HCT116 (cell line): ENCODE measurements at regions not wholly inside any gene's neighbourhood (a gene's known extent, or its start where the extent isn't known, plus 50 kb on each side); places are given as distances from the start of the nearest gene placed in this dataset.
"Not testable (repeated sequence)": the region's sequence is repeated elsewhere in the genome, so short reads cannot be mapped to it uniquely, and the experiment has no call there.

Source experiments
- CEBPB ChIP-seq: IDR thresholded peaks from 2 replicates; pipeline ENCODE4 v1.6.1; 2012; ENCODE audit warnings: low read depth
- EZH2 ChIP-seq: fragments of 200-600 bp; sonication (generic); IDR thresholded peaks from 2 replicates; pipeline ENCODE4 v1.6.1; 2017; ENCODE audit warnings: antibody characterized with exemption, mixed run types
- POLR2A ChIP-seq: IDR thresholded peaks from 2 replicates; pipeline ENCODE4 v1.7.0; 2011; ENCODE audit warnings: borderline replicate concordance; ENCODE audit not compliant: insufficient read depth, insufficient read length; ENCODE audit errors: extremely low read depth
- POLR2AphosphoS5 ChIP-seq: IDR thresholded peaks from 2 replicates; pipeline ENCODE4 v1.6.1; 2011; ENCODE audit warnings: mild to moderate bottlenecking, low read depth, low read length, moderate library complexity
- SP1 ChIP-seq: IDR thresholded peaks from 2 replicates; pipeline ENCODE4 v1.6.1; 2012; ENCODE audit warnings: low read depth
- YY1 ChIP-seq: IDR thresholded peaks from 2 replicates; pipeline ENCODE4 v1.6.1; 2011; ENCODE audit warnings: low read length, low read depth, moderate library complexity, mild to moderate bottlenecking; ENCODE audit not compliant: insufficient replicate concordance; ENCODE audit errors: extremely low read depth
- TF ChIP-seq, protein P1 (sequence below), 3 experiments: fragments of 200-600 bp in 1 of 3; sonication (generic) in 1 of 3; IDR thresholded peaks in 2 of 3; conservative IDR thresholded peaks in 1 of 3; 2 replicates each; pipeline ENCODE4 v1.5.1; 2012 to 2017; ENCODE audit warnings: low read depth in 2 of 3, low read length in 2 of 3, antibody characterized with exemption in 1 of 3, borderline replicate concordance in 1 of 3, control low read depth in 1 of 3, mild to moderate bottlenecking in 1 of 3, mixed read lengths in 1 of 3, mixed run types in 1 of 3, moderate library complexity in 1 of 3; ENCODE audit not compliant: insufficient read depth in 1 of 3
- TF ChIP-seq, protein P2 (sequence below): IDR thresholded peaks from 2 replicates; pipeline ENCODE4 v1.6.1; 2012
- TF ChIP-seq, protein P3 (sequence below): IDR thresholded peaks from 2 replicates; pipeline ENCODE4 v1.6.1; 2012; ENCODE audit warnings: low read depth

DNA sequence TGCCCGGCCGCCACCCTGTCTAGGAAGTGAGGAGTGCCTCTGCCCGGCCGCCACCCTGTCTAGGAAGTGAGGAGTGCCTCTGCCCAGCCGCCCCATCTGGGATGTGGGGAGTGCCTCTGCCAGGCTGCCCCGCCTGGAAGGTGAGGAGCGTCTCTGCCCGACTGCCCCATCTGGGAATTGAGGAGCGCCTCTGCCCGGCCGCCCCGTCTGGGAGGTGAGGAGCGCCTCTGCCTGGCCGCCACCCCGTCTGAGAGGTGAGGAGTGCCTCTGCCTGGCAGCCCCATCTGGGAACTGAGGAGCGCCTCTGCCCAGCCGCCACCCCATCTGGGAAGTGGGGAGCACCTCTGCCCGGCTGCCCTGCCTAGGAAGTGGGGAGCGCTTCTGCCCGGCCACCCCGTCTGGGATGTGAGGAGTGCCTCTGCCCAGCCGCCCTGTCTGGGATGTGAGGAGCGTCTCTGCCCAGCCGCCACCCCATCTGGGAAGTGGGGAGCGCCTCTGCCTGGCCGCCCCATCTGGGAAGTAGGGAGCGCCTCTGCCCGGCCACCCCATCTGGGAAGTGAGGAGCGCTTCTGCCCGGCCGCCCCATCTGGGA lies 91.1 kb upstream of the ZNF519 start:
- TF ChIP-seq, protein P1, sequence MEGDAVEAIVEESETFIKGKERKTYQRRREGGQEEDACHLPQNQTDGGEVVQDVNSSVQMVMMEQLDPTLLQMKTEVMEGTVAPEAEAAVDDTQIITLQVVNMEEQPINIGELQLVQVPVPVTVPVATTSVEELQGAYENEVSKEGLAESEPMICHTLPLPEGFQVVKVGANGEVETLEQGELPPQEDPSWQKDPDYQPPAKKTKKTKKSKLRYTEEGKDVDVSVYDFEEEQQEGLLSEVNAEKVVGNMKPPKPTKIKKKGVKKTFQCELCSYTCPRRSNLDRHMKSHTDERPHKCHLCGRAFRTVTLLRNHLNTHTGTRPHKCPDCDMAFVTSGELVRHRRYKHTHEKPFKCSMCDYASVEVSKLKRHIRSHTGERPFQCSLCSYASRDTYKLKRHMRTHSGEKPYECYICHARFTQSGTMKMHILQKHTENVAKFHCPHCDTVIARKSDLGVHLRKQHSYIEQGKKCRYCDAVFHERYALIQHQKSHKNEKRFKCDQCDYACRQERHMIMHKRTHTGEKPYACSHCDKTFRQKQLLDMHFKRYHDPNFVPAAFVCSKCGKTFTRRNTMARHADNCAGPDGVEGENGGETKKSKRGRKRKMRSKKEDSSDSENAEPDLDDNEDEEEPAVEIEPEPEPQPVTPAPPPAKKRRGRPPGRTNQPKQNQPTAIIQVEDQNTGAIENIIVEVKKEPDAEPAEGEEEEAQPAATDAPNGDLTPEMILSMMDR (IDR thresholded peaks at IDR 0.05 in 2 of 3, conservative IDR thresholded peaks at IDR 0.05 in 1 of 3; ENCODE audit: borderline replicate concordance in 1 of 3, insufficient read depth in 1 of 3, low read depth in 2 of 3, low read length in 2 of 3) = not testable (repeated sequence)
- not testable (repeated sequence) for TF ChIP-seq EZH2, YY1, SP1, POLR2AphosphoS5, POLR2A, CEBPB
- TF ChIP-seq, protein P2, sequence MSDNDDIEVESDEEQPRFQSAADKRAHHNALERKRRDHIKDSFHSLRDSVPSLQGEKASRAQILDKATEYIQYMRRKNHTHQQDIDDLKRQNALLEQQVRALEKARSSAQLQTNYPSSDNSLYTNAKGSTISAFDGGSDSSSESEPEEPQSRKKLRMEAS = not testable (repeated sequence)
- TF ChIP-seq, protein P3, sequence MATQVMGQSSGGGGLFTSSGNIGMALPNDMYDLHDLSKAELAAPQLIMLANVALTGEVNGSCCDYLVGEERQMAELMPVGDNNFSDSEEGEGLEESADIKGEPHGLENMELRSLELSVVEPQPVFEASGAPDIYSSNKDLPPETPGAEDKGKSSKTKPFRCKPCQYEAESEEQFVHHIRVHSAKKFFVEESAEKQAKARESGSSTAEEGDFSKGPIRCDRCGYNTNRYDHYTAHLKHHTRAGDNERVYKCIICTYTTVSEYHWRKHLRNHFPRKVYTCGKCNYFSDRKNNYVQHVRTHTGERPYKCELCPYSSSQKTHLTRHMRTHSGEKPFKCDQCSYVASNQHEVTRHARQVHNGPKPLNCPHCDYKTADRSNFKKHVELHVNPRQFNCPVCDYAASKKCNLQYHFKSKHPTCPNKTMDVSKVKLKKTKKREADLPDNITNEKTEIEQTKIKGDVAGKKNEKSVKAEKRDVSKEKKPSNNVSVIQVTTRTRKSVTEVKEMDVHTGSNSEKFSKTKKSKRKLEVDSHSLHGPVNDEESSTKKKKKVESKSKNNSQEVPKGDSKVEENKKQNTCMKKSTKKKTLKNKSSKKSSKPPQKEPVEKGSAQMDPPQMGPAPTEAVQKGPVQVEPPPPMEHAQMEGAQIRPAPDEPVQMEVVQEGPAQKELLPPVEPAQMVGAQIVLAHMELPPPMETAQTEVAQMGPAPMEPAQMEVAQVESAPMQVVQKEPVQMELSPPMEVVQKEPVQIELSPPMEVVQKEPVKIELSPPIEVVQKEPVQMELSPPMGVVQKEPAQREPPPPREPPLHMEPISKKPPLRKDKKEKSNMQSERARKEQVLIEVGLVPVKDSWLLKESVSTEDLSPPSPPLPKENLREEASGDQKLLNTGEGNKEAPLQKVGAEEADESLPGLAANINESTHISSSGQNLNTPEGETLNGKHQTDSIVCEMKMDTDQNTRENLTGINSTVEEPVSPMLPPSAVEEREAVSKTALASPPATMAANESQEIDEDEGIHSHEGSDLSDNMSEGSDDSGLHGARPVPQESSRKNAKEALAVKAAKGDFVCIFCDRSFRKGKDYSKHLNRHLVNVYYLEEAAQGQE = not testable (repeated sequence)
